Activated B cell treated with CpG ODN at 0.5 μM for 24 hours (primary cell): ENCODE measurements at regions not wholly inside any gene's neighbourhood (a gene's known extent, or its start where the extent isn't known, plus 50 kb on each side); places are given as distances from the start of the nearest gene placed in this dataset.

Experiments
- ATAC-seq: fragments of 200-7000 bp; cut with Tn5 transposase; one replicate; pipeline ENCODE4 v1.10.0; 2021; ENCODE audit warnings: low read depth, mild to moderate bottlenecking, moderate library complexity
- CTCF ChIA-PET: fragments of 350-600 bp; sonication (Branson Sonifier 250); formaldehyde crosslinking; loops from one replicate; lab custom pipeline; 2021; ENCODE audit warnings: antibody characterized with exemption; lab: Charles Lee
- POLR2A ChIA-PET: fragments of 350-600 bp; sonication (Branson Sonifier 250); formaldehyde crosslinking; loops from one replicate; lab custom pipeline; 2021; ENCODE audit warnings: antibody characterized with exemption; lab: Charles Lee
- DNase-seq: peaks from one replicate; pipeline ENCODE4 v3.0.0; 2022
- H3K27ac Mint-ChIP-seq: one replicate; pipeline ENCODE4 v1.8.0; 2020; ENCODE audit warnings: mixed read lengths
- H3K27me3 Mint-ChIP-seq: one replicate; pipeline ENCODE4 v1.8.0; 2021; ENCODE audit warnings: mixed read lengths
- H3K36me3 Mint-ChIP-seq: one replicate; pipeline ENCODE4 v1.8.0; 2021; ENCODE audit warnings: low read depth, mixed read lengths
- H3K4me1 Mint-ChIP-seq: one replicate; pipeline ENCODE4 v1.8.0; 2021; ENCODE audit warnings: mixed read lengths
- H3K4me3 Mint-ChIP-seq: one replicate; pipeline ENCODE4 v1.8.0; 2020; ENCODE audit warnings: mild to moderate bottlenecking, mixed read lengths
- H3K9me3 Mint-ChIP-seq: one replicate; pipeline ENCODE4 v1.8.0; 2020; ENCODE audit warnings: mixed read lengths
- CTCF ChIP-seq: fragments of 200-600 bp; IDR thresholded peaks from one replicate; pipeline ENCODE4 v1.8.0; 2022; ENCODE audit warnings: antibody characterized with exemption, mild to moderate bottlenecking
- intact Hi-C: fragments of 100-400 bp; cut with micrococcal nuclease; formaldehyde crosslinking; loops from one replicate; pipeline ENCODE4 v1.15.1; 2024

GRCh38 chr16:86088287-86088686 is 189.3 kb downstream of the IRF8 start:
- H3K4me3 Mint-ChIP-seq: no peak overlapping the region
- H3K27me3 Mint-ChIP-seq: peaks cover 4% of the 10 kb centered on the region
- ATAC-seq: no peak
- no peak for DNase-seq
- no peaks in the 10 kb centered on the region for H3K36me3 Mint-ChIP-seq
- H3K4me1 Mint-ChIP-seq: peaks cover 18% of the 10 kb centered on the region
- no peak overlapping the region for H3K27ac Mint-ChIP-seq
- ChIA-PET CTCF (no interaction called here), POLR2A (interaction anchor here (0.6 kb wide), 1 partner anchor 405 kb away, joined by 5 read pairs; no protein-coding TSS in a partner anchor)
- intact Hi-C loops: no loop called here
- no peak for TF ChIP-seq CTCF
- H3K9me3 Mint-ChIP-seq: no peaks in the 10 kb centered on the region

GRCh38 chr16:86088816-86089215 is 189.9 kb downstream of the IRF8 start:
- intact Hi-C loops: no loop called here
- Mint-ChIP-seq H3K27ac (no peak overlapping the region), H3K4me3 (no peak overlapping the region), H3K27me3 (no peaks in the 10 kb centered on the region), H3K4me1 (peaks cover 18% of the 10 kb centered on the region), H3K9me3 (no peaks in the 10 kb centered on the region), H3K36me3 (no peaks in the 10 kb centered on the region)
- ATAC-seq (no peak), DNase-seq (no peak)
- ChIA-PET CTCF (no interaction called here), POLR2A (interaction anchor here (0.6 kb wide), 1 partner anchor 405 kb away, joined by 5 read pairs; no protein-coding TSS in a partner anchor)
- TF ChIP-seq CTCF: no peak

- no peak overlapping the region for H3K27ac Mint-ChIP-seq
- no peak for ATAC-seq
Observed at GRCh38 chr16:86089334-86089900, 190.5 kb downstream of the IRF8 start.

GRCh38 chr16:86089991-86090390 is 191.0 kb downstream of the IRF8 start:
- DNase-seq: no peak
- POLR2A ChIA-PET: no interaction called here
- Mint-ChIP-seq H3K27me3 (no peaks in the 10 kb centered on the region), H3K4me1 (peaks cover 18% of the 10 kb centered on the region), H3K36me3 (no peaks in the 10 kb centered on the region), H3K4me3 (no peak overlapping the region), H3K9me3 (no peaks in the 10 kb centered on the region), H3K27ac (peak overlapping the region; percentile 64)
- intact Hi-C loops: no loop called here
- no peak for TF ChIP-seq CTCF
- CTCF ChIA-PET: no interaction called here
- ATAC-seq: peak; percentile 54

More at GRCh38 chr16:86089334-86089900, 190.5 kb downstream of the IRF8 start:
- intact Hi-C loops: no loop called here
- H3K4me3 Mint-ChIP-seq: no peak overlapping the region
- no peaks in the 10 kb centered on the region for H3K27me3 Mint-ChIP-seq
- DNase-seq: no peak
- H3K36me3 Mint-ChIP-seq: no peaks in the 10 kb centered on the region
- CTCF ChIA-PET: no interaction called here
- POLR2A ChIA-PET: no interaction called here
- no peak for TF ChIP-seq CTCF
- H3K9me3 Mint-ChIP-seq: no peaks in the 10 kb centered on the region
- H3K4me1 Mint-ChIP-seq: peaks cover 18% of the 10 kb centered on the region

GRCh38 chr16:86090461-86091170 is 191.7 kb downstream of the IRF8 start:
- Mint-ChIP-seq H3K27ac (peak overlapping the region; percentile 64), H3K9me3 (no peaks in the 10 kb centered on the region), H3K4me3 (no peak overlapping the region), H3K36me3 (no peaks in the 10 kb centered on the region), H3K4me1 (peaks cover 18% of the 10 kb centered on the region), H3K27me3 (no peaks in the 10 kb centered on the region)
- no peak for DNase-seq
- no peak for ATAC-seq
- ChIA-PET CTCF (no interaction called here), POLR2A (no interaction called here)
- intact Hi-C loops: no loop called here
- TF ChIP-seq CTCF: no peak
